ENCODE measurements at regions not wholly inside any gene's neighbourhood (a gene's known extent, or its start where the extent isn't known, plus 50 kb on each side); places are given as distances from the start of the nearest gene placed in this dataset.
"Not testable (repeated sequence)": the region's sequence is repeated elsewhere in the genome, so short reads cannot be mapped to it uniquely, and the experiment has no call there.

DNA sequence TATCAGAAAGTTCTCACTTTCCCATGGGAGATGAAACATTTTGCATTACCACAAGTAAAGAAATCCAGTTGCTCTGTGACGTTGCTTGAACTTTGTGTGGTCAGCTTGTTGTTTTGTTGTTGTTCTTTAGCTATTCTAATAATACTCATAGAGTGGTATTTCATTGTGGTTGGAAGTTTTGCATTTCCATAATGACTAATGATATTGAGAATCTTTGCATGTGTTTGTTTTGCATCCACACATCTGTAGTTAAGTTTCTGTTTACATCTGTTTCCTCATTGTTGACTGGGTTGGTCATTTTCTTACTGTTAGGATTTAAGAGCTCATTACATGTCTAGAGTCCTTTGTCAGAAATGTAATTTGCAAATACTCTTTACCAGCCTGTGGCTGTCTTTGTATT, 133.2 kb upstream of the LRRC61 start:
- not testable (repeated sequence) for TF ChIP-seq YY1 (IDR thresholded peaks at IDR 0.05; ENCODE audit: insufficient read depth, insufficient read length); ZNF274 (IDR thresholded peaks at IDR 0.05; ENCODE audit: low read depth, low read length); SUZ12 (IDR thresholded peaks at IDR 0.05; ENCODE audit: extremely low read depth, insufficient read depth, insufficient read length)
